MM.1S (cell line): ENCODE measurements at regions not wholly inside any gene's neighbourhood (a gene's known extent, or its start where the extent isn't known, plus 50 kb on each side); places are given as distances from the start of the nearest gene placed in this dataset.

Experiments
- DNase-seq: peaks from one replicate; pipeline ENCODE4 v3.0.0-alpha.2; 2015
- H2AFZ ChIP-seq: fragments of 300-600 bp; sonication (generic); 2 replicates; pipeline ENCODE4 v1.6.0; 2016; ENCODE audit warnings: antibody characterized with exemption, low read length
- H3F3A ChIP-seq: fragments of 300-600 bp; sonication (generic); 2 replicates; pipeline ENCODE4 v1.6.1; 2016; ENCODE audit warnings: mild to moderate bottlenecking, antibody characterized with exemption, low read length, moderate library complexity, mixed read lengths; ENCODE audit not compliant: insufficient read depth
- H3K27ac ChIP-seq: fragments of 300-600 bp; sonication (generic); 2 replicates; pipeline ENCODE4 v1.5.1; 2016; ENCODE audit warnings: mild to moderate bottlenecking, low read length
- H3K27me3 ChIP-seq: fragments of 300-600 bp; sonication (generic); replicated peaks from 2 replicates; pipeline ENCODE4 v1.6.0; 2016; ENCODE audit warnings: low read length; ENCODE audit not compliant: insufficient read depth
- H3K36me3 ChIP-seq: fragments of 300-600 bp; sonication (generic); replicated peaks from 2 replicates; pipeline ENCODE4 v1.6.1; 2016; ENCODE audit warnings: mild to moderate bottlenecking, low read length, mixed read lengths; ENCODE audit not compliant: insufficient read depth
- H3K4me1 ChIP-seq: fragments of 300-600 bp; sonication (generic); 2 replicates; pipeline ENCODE4 v1.6.1; 2016; ENCODE audit warnings: low read length, mixed read lengths
- H3K4me2 ChIP-seq: fragments of 300-600 bp; sonication (generic); 2 replicates; pipeline ENCODE4 v1.6.0; 2016; ENCODE audit warnings: low read depth, low read length
- H3K4me3 ChIP-seq: fragments of 300-600 bp; sonication (generic); 2 replicates; pipeline ENCODE4 v1.5.1; 2016; ENCODE audit warnings: low read length, mixed read lengths
- H3K79me2 ChIP-seq: fragments of 300-600 bp; sonication (generic); 2 replicates; pipeline ENCODE4 v1.6.1; 2016; ENCODE audit warnings: mixed run types, low read length, mixed read lengths
- H3K9ac ChIP-seq: fragments of 300-600 bp; sonication (generic); 2 replicates; pipeline ENCODE4 v1.6.1; 2016; ENCODE audit warnings: low read length, mixed read lengths
- H3K9me2 ChIP-seq: fragments of 300-600 bp; sonication (generic); replicated peaks from 2 replicates; pipeline ENCODE4 v1.6.1; 2016; ENCODE audit warnings: mild to moderate bottlenecking, low read length, mixed read lengths; ENCODE audit not compliant: insufficient read depth
- H3K9me3 ChIP-seq: fragments of 300-600 bp; sonication (generic); replicated peaks from 2 replicates; pipeline ENCODE4 v1.6.1; 2016; ENCODE audit warnings: mild to moderate bottlenecking, low read length, mixed read lengths; ENCODE audit not compliant: insufficient read depth
- H4K20me1 ChIP-seq: fragments of 300-600 bp; sonication (generic); 2 replicates; pipeline ENCODE4 v1.6.1; 2016; ENCODE audit warnings: mild to moderate bottlenecking, low read length, moderate library complexity, mixed read lengths; ENCODE audit not compliant: insufficient read depth
- CTCF ChIP-seq: fragments of 300-600 bp; sonication (generic); IDR thresholded peaks from 2 replicates; pipeline ENCODE4 v1.5.1; 2016; ENCODE audit warnings: antibody characterized with exemption, low read length, mixed read lengths
- EZH2 ChIP-seq: fragments of 300-600 bp; sonication (generic); optimal IDR thresholded peaks from 2 replicates; pipeline ENCODE3; 2017; ENCODE audit warnings: low read depth, mild to moderate bottlenecking, antibody characterized with exemption, low read length, mixed read lengths
- EZH2phosphoT487 ChIP-seq: fragments of 300-600 bp; sonication (generic); IDR thresholded peaks from 2 replicates; pipeline ENCODE4 v1.6.1; 2018; ENCODE audit warnings: antibody characterized with exemption, low read length

- H4K20me1 ChIP-seq = no peaks in the 10 kb centered on the region
- TF ChIP-seq CTCF (no peak), EZH2phosphoT487 (no peak), EZH2 (no peak)
- no peaks in the 10 kb centered on the region for H3F3A ChIP-seq
- H3K79me2 ChIP-seq = no peaks in the 10 kb centered on the region
- no peaks in the 10 kb centered on the region for H3K9me2 ChIP-seq
- DNase-seq = no peak
- H3K9me3 ChIP-seq = no peaks in the 10 kb centered on the region
- no peak overlapping the region for H3K27ac ChIP-seq
- H3K9ac ChIP-seq = no peak overlapping the region
- no peak overlapping the region for H3K4me2 ChIP-seq
- H2AFZ ChIP-seq = no peak overlapping the region
- no peaks in the 10 kb centered on the region for H3K4me1 ChIP-seq
- H3K4me3 ChIP-seq = no peak overlapping the region
- H3K36me3 ChIP-seq = no peaks in the 10 kb centered on the region
- no peaks in the 10 kb centered on the region for H3K27me3 ChIP-seq
Measured at GRCh38 chr7:26459540-26460193, 168.0 kb downstream of the SNX10 start.

- Histone ChIP-seq H3K4me2 (no peak overlapping the region), H3F3A (no peaks in the 10 kb centered on the region), H3K79me2 (no peaks in the 10 kb centered on the region), H3K9ac (no peak overlapping the region), H3K27me3 (no peaks in the 10 kb centered on the region), H3K9me2 (no peaks in the 10 kb centered on the region), H4K20me1 (no peaks in the 10 kb centered on the region), H3K4me1 (no peaks in the 10 kb centered on the region), H2AFZ (no peak overlapping the region), H3K36me3 (no peaks in the 10 kb centered on the region), H3K27ac (no peak overlapping the region), H3K9me3 (no peaks in the 10 kb centered on the region), H3K4me3 (no peak overlapping the region)
- no peak for DNase-seq
- no peak for TF ChIP-seq EZH2phosphoT487
- TF ChIP-seq EZH2 = no peak
- TF ChIP-seq CTCF = no peak
Measured at GRCh38 chr7:26460351-26461085, 168.9 kb downstream of the SNX10 start.

- no peak overlapping the region for H3K4me3 ChIP-seq
- H3K4me1 ChIP-seq = no peaks in the 10 kb centered on the region
- no peak overlapping the region for H3K4me2 ChIP-seq
- no peak for TF ChIP-seq EZH2phosphoT487
- no peak for TF ChIP-seq EZH2
- no peak for TF ChIP-seq CTCF
- no peaks in the 10 kb centered on the region for H3F3A ChIP-seq
- no peaks in the 10 kb centered on the region for H3K36me3 ChIP-seq
- H3K9me3 ChIP-seq = no peaks in the 10 kb centered on the region
- no peak overlapping the region for H2AFZ ChIP-seq
- no peaks in the 10 kb centered on the region for H3K9me2 ChIP-seq
- no peak overlapping the region for H3K27ac ChIP-seq
- no peaks in the 10 kb centered on the region for H4K20me1 ChIP-seq
- DNase-seq = no peak
- H3K79me2 ChIP-seq = no peaks in the 10 kb centered on the region
- no peak overlapping the region for H3K9ac ChIP-seq
- no peaks in the 10 kb centered on the region for H3K27me3 ChIP-seq
Measured at GRCh38 chr7:26461518-26461917, 169.9 kb downstream of the SNX10 start.
